ENCODE measurements at regions not wholly inside any gene's neighbourhood (a gene's known extent, or its start where the extent isn't known, plus 50 kb on each side); places are given as distances from the start of the nearest gene placed in this dataset.
"Not testable (repeated sequence)": the region's sequence is repeated elsewhere in the genome, so short reads cannot be mapped to it uniquely, and the experiment has no call there.

DNA sequence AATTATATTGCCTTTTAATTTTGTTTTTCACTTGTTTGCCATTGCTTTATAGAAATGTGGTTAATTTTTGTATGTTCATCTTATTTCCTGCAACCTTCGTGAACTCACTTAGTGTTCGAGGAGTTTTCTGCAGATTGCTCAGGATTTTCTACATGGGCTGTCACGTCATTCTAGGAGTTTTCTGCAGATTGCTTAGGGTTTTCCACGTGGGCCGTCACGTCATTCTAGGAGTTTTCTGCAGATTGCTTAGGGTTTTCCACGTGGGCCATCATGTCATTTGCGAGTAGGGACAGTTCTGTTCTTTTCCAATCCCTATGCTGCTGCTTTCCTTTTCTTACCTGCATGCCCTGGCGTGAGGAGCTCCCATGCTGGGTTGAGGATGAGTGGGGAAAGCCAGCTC, 125.7 kb downstream of the IGLL1 start:
- H3T11ph ChIP-seq (ENCODE audit: low read length); H3K9ac ChIP-seq (ENCODE audit: extremely low read depth, insufficient read length, low read length); H3K27ac Mint-ChIP-seq; H3K23ac ChIP-seq (ENCODE audit: insufficient read length, low read depth, low read length); H3K79me2 ChIP-seq (ENCODE audit: insufficient read depth, low read length); H3K18ac ChIP-seq (ENCODE audit: insufficient read length, low read depth, low read length); H3K36me3 Mint-ChIP-seq (ENCODE audit: insufficient read depth in 1 of 3, low read depth in 3 of 3); H3K4me1 ChIP-seq (ENCODE audit: insufficient read depth, low read length); H3K23me2 ChIP-seq (ENCODE audit: insufficient read length, low read depth, low read length, poor library complexity, severe bottlenecking); H4K8ac ChIP-seq (replicated peaks; ENCODE audit: insufficient read length, low read depth, low read length); H2BK20ac ChIP-seq (ENCODE audit: low read depth, low read length, poor library complexity, severe bottlenecking); H3K14ac ChIP-seq (ENCODE audit: insufficient read depth, low read length); H2BK15ac ChIP-seq (ENCODE audit: low read depth, low read length); H2BK12ac ChIP-seq (ENCODE audit: insufficient read length, low read depth, low read length); H2AFZ ChIP-seq (ENCODE audit: low read length); H3K79me1 ChIP-seq (ENCODE audit: insufficient read depth, low read depth, low read length, poor library complexity, severe bottlenecking); DNase-seq; H2AK5ac ChIP-seq (ENCODE audit: insufficient read length, low read length); H3K9me3 Mint-ChIP-seq; H4K91ac ChIP-seq (ENCODE audit: insufficient read length, low read depth, low read length); H3K56ac ChIP-seq (ENCODE audit: insufficient read length, low read depth, low read length); H4K20me1 ChIP-seq (ENCODE audit: control insufficient read depth, insufficient read depth, insufficient read length); H3K4me2 ChIP-seq (ENCODE audit: insufficient read depth, insufficient read length, low read length); H4K5ac ChIP-seq (ENCODE audit: insufficient read length, low read depth, low read length); H3K4me3 Mint-ChIP-seq; H3K27me3 ChIP-seq (ENCODE audit: insufficient read depth, low read length); H2BK120ac ChIP-seq (ENCODE audit: low read depth, low read length, poor library complexity, severe bottlenecking); H2BK5ac ChIP-seq (ENCODE audit: insufficient read length, low read length); H3K27ac ChIP-seq (ENCODE audit: insufficient read length, low read depth, low read length); H3K4ac ChIP-seq (ENCODE audit: low read depth, low read length); H3K9me3 ChIP-seq (ENCODE audit: control insufficient read depth, low read depth, low read length): not testable (repeated sequence)
- no CpG with 5 or more reads among the region's 9 CpGs for WGBS (ENCODE audit: extremely low coverage, insufficient read length, low lambda C conversion rate)
- peaks cover 46% of the 10 kb centered on the region for H3K27me3 Mint-ChIP-seq (ENCODE audit: low read depth)
- H3K4me1 Mint-ChIP-seq, result peaks cover 8 to 14% of the 10 kb centered on the region in 2 experiments

Measured in H9 (cell line).